H1 (cell line): ENCODE measurements at regions not wholly inside any gene's neighbourhood (a gene's known extent, or its start where the extent isn't known, plus 50 kb on each side); places are given as distances from the start of the nearest gene placed in this dataset.

Experiments
- ASH2L ChIP-seq: fragments of 200-600, 300-600 bp; sonication (generic); IDR thresholded peaks from one replicate; pipeline ENCODE4 v1.7.1; 2017; ENCODE audit warnings: low read length
- CHD1 ChIP-seq: IDR thresholded peaks from 2 replicates; pipeline ENCODE4 v1.6.1; 2012; ENCODE audit warnings: low read depth, low read length, improper control_type of control experiment
- CHD7 ChIP-seq: fragments of 300-600 bp; sonication (generic); IDR thresholded peaks from 2 replicates; pipeline ENCODE4 v1.7.1; 2012; ENCODE audit warnings: low read length, moderate library complexity, mild to moderate bottlenecking, inconsistent platforms; ENCODE audit not compliant: insufficient replicate concordance
- CREB1 ChIP-seq: IDR thresholded peaks from 2 replicates; pipeline ENCODE4 v1.6.1; 2012; ENCODE audit warnings: inconsistent platforms
- KDM5A ChIP-seq: fragments of 200-600 bp; IDR thresholded peaks from 2 replicates; pipeline ENCODE4 v1.7.1; 2012; ENCODE audit warnings: mild to moderate bottlenecking, low read length, inconsistent platforms, mixed read lengths
- POLR2AphosphoS5 ChIP-seq: IDR thresholded peaks from 2 replicates; pipeline ENCODE4 v1.6.1; 2011; ENCODE audit warnings: low read depth, low read length
- SIN3A ChIP-seq, 2 experiments: IDR thresholded peaks in 1 of 2; conservative IDR thresholded peaks in 1 of 2; 2 replicates each; pipeline ENCODE4 v1.6.1; 2011 to 2012; ENCODE audit warnings: low read length in 2 of 2, improper control_type of control experiment in 1 of 2, low read depth in 1 of 2, mild to moderate bottlenecking in 1 of 2

GRCh38 chr14:98799891-98800290 lies 472.1 kb downstream of the BCL11B start (continued):
- TF ChIP-seq CHD7 (no peak), ASH2L (no peak), CREB1 (no peak), POLR2AphosphoS5 (no peak), KDM5A (no peak), CHD1 (no peak), SIN3A (conservative IDR thresholded peaks at IDR 0.05 in 1 of 2, IDR thresholded peaks at IDR 0.05 in 1 of 2; ENCODE audit: low read depth in 1 of 2, low read length in 2 of 2) (no peak)
